Naive B cell (primary cell): ENCODE measurements at regions not wholly inside any gene's neighbourhood (a gene's known extent, or its start where the extent isn't known, plus 50 kb on each side); places are given as distances from the start of the nearest gene placed in this dataset.

Source experiments
- ATAC-seq, 2 donors: fragments of 150-1000 bp; cut with Tn5 transposase; 2 replicates each; pipeline ENCODE4 v1.10.0; 2021; ENCODE audit warnings: low read depth in 2 of 2, mild to moderate bottlenecking in 2 of 2, moderate library complexity in 2 of 2
- DNase-seq: peaks from one replicate; pipeline ENCODE4 v3.0.0; 2022
- H3K27ac Mint-ChIP-seq, 6 donors: one replicate each; pipeline ENCODE4 v1.8.0; 2020 to 2022; ENCODE audit warnings: mild to moderate bottlenecking in 6 of 6, mixed read lengths in 6 of 6, moderate library complexity in 5 of 6, inconsistent platforms in 2 of 6
- H3K27me3 Mint-ChIP-seq, 3 donors: one replicate each; pipeline ENCODE4 v1.8.0; 2021 to 2022; ENCODE audit warnings: mixed read lengths in 3 of 3, mild to moderate bottlenecking in 1 of 3
- H3K36me3 Mint-ChIP-seq, 2 donors: one replicate each; pipeline ENCODE4 v1.8.0; 2020 to 2022; ENCODE audit warnings: mixed read lengths in 2 of 2, inconsistent platforms in 1 of 2, mild to moderate bottlenecking in 1 of 2
- H3K4me1 Mint-ChIP-seq, 3 donors: one replicate each; pipeline ENCODE4 v1.8.0; 2020 to 2022; ENCODE audit warnings: mixed read lengths in 3 of 3, inconsistent platforms in 1 of 3, mild to moderate bottlenecking in 1 of 3, moderate library complexity in 1 of 3
- H3K4me3 Mint-ChIP-seq, 8 donors: one replicate each; pipeline ENCODE4 v1.8.0; 2020 to 2022; ENCODE audit warnings: mild to moderate bottlenecking in 8 of 8, mixed read lengths in 8 of 8, moderate library complexity in 8 of 8, inconsistent platforms in 2 of 8
- H3K9me3 Mint-ChIP-seq, 7 donors: one replicate each; pipeline ENCODE4 v1.8.0; 2020 to 2022; ENCODE audit warnings: mixed read lengths in 7 of 7, mild to moderate bottlenecking in 5 of 7, inconsistent platforms in 2 of 7, moderate library complexity in 1 of 7

- H3K36me3 Mint-ChIP-seq, result no peaks in the 10 kb centered on the region
- ATAC-seq (peak; percentile 82 to 86), DNase-seq (peak; percentile 59)
- H3K27ac Mint-ChIP-seq, result peak overlapping the region in 5 of 6 donors; percentile 34 to 93 (median 71)
- H3K4me1 Mint-ChIP-seq, result peaks cover 44 to 49% (median 47%) of the 10 kb centered on the region in 3 donors
- no peaks in the 10 kb centered on the region for H3K9me3 Mint-ChIP-seq
- H3K4me3 Mint-ChIP-seq, result peak overlapping the region; percentile 22 to 78 (median 65)
- no peaks in the 10 kb centered on the region for H3K27me3 Mint-ChIP-seq
Measured at GRCh38 chr2:144703852-144704708, 184.2 kb upstream of the ZEB2 start.

GRCh38 chr2:144702051-144702450 is 182.1 kb upstream of the ZEB2 start:
- ATAC-seq (peak; percentile 80 to 81), DNase-seq (peak; percentile 42)
- peak overlapping the region in 7 of 8 donors; percentile 39 to 81 (median 61) for H3K4me3 Mint-ChIP-seq
- H3K27me3 Mint-ChIP-seq, result no peaks in the 10 kb centered on the region
- H3K36me3 Mint-ChIP-seq, result no peaks in the 10 kb centered on the region
- peaks cover 0 to 7% (median under 1%) of the 10 kb centered on the region in 7 donors for H3K9me3 Mint-ChIP-seq
- peaks cover 44 to 49% (median 47%) of the 10 kb centered on the region in 3 donors for H3K4me1 Mint-ChIP-seq
- H3K27ac Mint-ChIP-seq, result peak overlapping the region in 1 of 6 donors; percentile 54

GRCh38 chr2:144701259-144701658 is 181.3 kb upstream of the ZEB2 start:
- ATAC-seq (no peak), DNase-seq (no peak)
- H3K4me3 Mint-ChIP-seq, result peak overlapping the region in 3 of 8 donors; percentile 10 to 39 (median 11)
- no peaks in the 10 kb centered on the region for H3K27me3 Mint-ChIP-seq
- H3K4me1 Mint-ChIP-seq, result peaks cover 44 to 49% (median 47%) of the 10 kb centered on the region in 3 donors
- no peak overlapping the region for H3K27ac Mint-ChIP-seq
- no peaks in the 10 kb centered on the region for H3K36me3 Mint-ChIP-seq
- H3K9me3 Mint-ChIP-seq, result peaks cover 0 to 9% (median 3%) of the 10 kb centered on the region in 7 donors

GRCh38 chr2:144698156-144698555 is 178.2 kb upstream of the ZEB2 start:
- Mint-ChIP-seq H3K27ac (no peak overlapping the region), H3K4me1 (peaks cover 22 to 25% (median 23%) of the 10 kb centered on the region in 3 donors), H3K4me3 (no peak overlapping the region), H3K9me3 (peaks cover 0 to 9% (median 3%) of the 10 kb centered on the region in 7 donors), H3K27me3 (no peaks in the 10 kb centered on the region), H3K36me3 (no peaks in the 10 kb centered on the region)
- ATAC-seq (no peak), DNase-seq (no peak)

GRCh38 chr2:144695657-144696056 is 175.7 kb upstream of the ZEB2 start:
- Mint-ChIP-seq H3K4me3 (no peak overlapping the region), H3K36me3 (no peaks in the 10 kb centered on the region), H3K4me1 (peaks cover 0 to 5% (median 3%) of the 10 kb centered on the region in 3 donors), H3K27ac (no peak overlapping the region), H3K27me3 (no peaks in the 10 kb centered on the region), H3K9me3 (peaks cover 0 to 9% (median 3%) of the 10 kb centered on the region in 7 donors)
- ATAC-seq, result no peak
- DNase-seq, result no peak

GRCh38 chr2:144694456-144694855 is 174.5 kb upstream of the ZEB2 start:
- H3K4me3 Mint-ChIP-seq, result no peak overlapping the region
- H3K27me3 Mint-ChIP-seq, result no peaks in the 10 kb centered on the region
- H3K4me1 Mint-ChIP-seq, result no peaks in the 10 kb centered on the region
- H3K36me3 Mint-ChIP-seq, result no peaks in the 10 kb centered on the region
- H3K9me3 Mint-ChIP-seq, result peaks cover 0 to 9% (median 3%) of the 10 kb centered on the region in 7 donors
- ATAC-seq (no peak), DNase-seq (no peak)
- no peak overlapping the region for H3K27ac Mint-ChIP-seq

GRCh38 chr2:144693179-144693578 is 173.3 kb upstream of the ZEB2 start:
- Mint-ChIP-seq H3K9me3 (peaks cover 0 to 9% (median 3%) of the 10 kb centered on the region in 7 donors), H3K4me1 (no peaks in the 10 kb centered on the region), H3K27me3 (no peaks in the 10 kb centered on the region), H3K36me3 (no peaks in the 10 kb centered on the region), H3K4me3 (no peak overlapping the region), H3K27ac (no peak overlapping the region)
- DNase-seq, result no peak
- ATAC-seq, result no peak

GRCh38 chr2:144692661-144693060 is 172.7 kb upstream of the ZEB2 start:
- ATAC-seq (no peak), DNase-seq (no peak)
- no peaks in the 10 kb centered on the region for H3K27me3 Mint-ChIP-seq
- H3K27ac Mint-ChIP-seq, result no peak overlapping the region
- H3K4me3 Mint-ChIP-seq, result no peak overlapping the region
- H3K36me3 Mint-ChIP-seq, result no peaks in the 10 kb centered on the region
- no peaks in the 10 kb centered on the region for H3K4me1 Mint-ChIP-seq
- H3K9me3 Mint-ChIP-seq, result peaks cover 0 to 8% (median 3%) of the 10 kb centered on the region in 7 donors

GRCh38 chr2:144690771-144691170 is 170.9 kb upstream of the ZEB2 start:
- ATAC-seq (no peak), DNase-seq (no peak)
- Mint-ChIP-seq H3K27me3 (no peaks in the 10 kb centered on the region), H3K4me1 (peaks cover 6 to 13% (median 10%) of the 10 kb centered on the region in 3 donors), H3K9me3 (no peaks in the 10 kb centered on the region), H3K36me3 (no peaks in the 10 kb centered on the region), H3K4me3 (no peak overlapping the region), H3K27ac (no peak overlapping the region)

DNA sequence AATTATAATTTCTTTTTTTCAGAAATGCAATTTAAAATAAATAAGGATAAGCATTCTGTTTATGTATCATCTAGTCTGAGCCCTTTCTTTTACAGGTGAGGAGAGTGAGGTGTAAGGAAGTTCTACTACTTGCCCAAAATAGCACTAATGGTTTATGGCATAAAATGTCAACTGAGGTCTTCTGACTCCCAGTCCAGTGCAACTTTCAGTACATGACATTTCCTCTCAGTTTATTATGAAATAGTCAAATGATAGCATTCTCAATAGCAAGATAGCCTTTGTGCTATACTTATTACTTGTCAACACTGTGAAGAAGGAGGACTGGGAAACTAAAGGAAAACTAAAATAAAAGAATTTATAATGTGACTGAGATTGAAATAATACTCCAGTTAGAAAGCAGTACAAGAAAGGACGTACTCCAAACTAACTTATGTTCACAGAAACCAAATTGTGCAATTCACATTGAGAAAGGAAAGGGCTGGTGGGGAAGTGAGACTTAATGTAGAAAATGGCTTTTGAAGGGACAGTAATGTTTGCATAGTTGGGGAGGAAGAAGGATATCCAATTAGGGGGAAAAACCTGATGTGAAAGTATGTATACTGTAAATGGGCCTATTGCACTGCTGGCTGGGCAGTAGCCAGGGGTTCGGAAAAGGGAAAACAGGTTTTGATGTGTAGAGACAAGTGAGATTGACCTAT is 166.7 kb upstream of the ZEB2 start:
- H3K4me1 Mint-ChIP-seq, result peaks cover 19 to 31% (median 23%) of the 10 kb centered on the region in 3 donors
- no peaks in the 10 kb centered on the region for H3K27me3 Mint-ChIP-seq
- peak; percentile 61 to 66 for ATAC-seq
- H3K4me3 Mint-ChIP-seq, result no peak overlapping the region
- peak overlapping the region in 4 of 6 donors; percentile 4 to 78 (median 62) for H3K27ac Mint-ChIP-seq
- DNase-seq, result no peak
- no peaks in the 10 kb centered on the region for H3K9me3 Mint-ChIP-seq
- no peaks in the 10 kb centered on the region for H3K36me3 Mint-ChIP-seq

DNA sequence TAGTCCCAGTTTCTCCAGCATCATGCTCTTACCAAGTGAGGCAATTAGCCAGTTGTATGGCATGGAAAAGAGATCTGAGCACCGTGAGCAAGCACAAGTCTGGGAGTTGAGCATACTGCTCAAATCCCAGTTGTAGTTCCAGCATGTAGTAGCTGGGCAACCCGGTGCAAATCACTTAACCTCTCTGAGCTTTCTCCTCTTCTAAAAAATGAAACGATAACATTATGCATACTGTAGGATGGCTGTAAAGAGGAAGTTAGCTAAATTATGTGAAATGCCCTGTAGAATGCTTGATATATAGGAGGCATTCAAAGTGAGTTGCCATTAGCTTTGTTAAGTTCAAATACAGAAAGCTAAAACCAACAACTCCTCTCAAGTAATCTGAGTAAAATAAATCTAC is 164.0 kb upstream of the ZEB2 start:
- no peaks in the 10 kb centered on the region for H3K36me3 Mint-ChIP-seq
- DNase-seq, result no peak
- no peaks in the 10 kb centered on the region for H3K27me3 Mint-ChIP-seq
- H3K27ac Mint-ChIP-seq, result no peak overlapping the region
- H3K4me1 Mint-ChIP-seq, result peaks cover 29 to 41% (median 34%) of the 10 kb centered on the region in 3 donors
- ATAC-seq, result no peak
- no peaks in the 10 kb centered on the region for H3K9me3 Mint-ChIP-seq
- H3K4me3 Mint-ChIP-seq, result peak overlapping the region in 3 of 8 donors; percentile 28 to 41 (median 33)

DNA sequence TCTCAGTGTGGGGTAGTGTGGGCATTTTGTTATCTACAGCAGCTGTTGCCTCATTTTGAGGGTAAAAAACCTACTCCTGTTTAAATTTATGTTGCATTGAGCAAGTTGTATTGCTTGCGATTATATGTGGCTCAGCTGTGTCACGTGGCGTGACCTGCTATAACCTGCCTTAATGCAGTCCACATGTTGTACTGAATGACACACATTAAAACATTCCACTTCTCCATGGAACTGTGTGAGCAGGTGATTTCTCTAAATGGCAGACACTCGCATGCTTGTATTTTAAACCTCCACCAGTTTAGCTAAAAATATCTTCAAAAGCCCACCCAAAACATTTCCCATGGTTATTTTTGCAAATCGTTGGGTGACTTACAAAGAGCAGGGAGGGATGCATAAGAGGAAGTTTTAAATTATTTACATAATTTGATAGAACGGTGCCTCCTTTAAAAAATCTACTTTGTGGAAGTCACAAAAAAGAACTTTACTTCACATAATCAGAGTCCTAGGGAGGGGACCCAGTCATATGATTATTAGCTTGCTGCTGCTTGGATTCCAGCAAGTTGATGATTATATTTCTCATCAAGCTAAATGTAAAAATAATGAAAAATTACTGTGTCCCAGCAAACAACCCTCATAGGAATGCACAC is 163.3 kb upstream of the ZEB2 start:
- peak overlapping the region in 2 of 6 donors; percentile 16 to 31 for H3K27ac Mint-ChIP-seq

DNA sequence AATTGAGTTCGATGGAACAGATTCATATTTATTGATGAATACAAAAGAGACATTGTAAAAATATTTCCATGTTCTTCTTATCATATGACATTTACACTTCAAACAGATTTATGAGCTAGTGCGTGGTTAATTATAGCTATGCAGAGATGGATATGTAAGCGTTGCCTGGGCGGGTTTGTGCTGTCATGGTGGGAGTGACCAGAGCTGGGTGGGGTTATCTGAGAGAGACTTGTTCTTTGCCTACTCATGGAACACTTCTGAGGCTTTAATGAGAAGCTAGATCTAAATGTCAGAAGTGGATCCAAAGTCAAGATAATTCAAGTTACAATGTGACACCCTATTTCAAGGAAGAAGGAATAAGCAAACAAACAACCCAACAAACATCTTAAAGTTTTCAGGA is 162.3 kb upstream of the ZEB2 start:
- Mint-ChIP-seq H3K27me3 (no peaks in the 10 kb centered on the region), H3K36me3 (no peaks in the 10 kb centered on the region), H3K9me3 (no peaks in the 10 kb centered on the region), H3K27ac (peak overlapping the region in 3 of 6 donors; percentile 24 to 41 (median 31)), H3K4me1 (peaks cover 34 to 49% (median 41%) of the 10 kb centered on the region in 3 donors), H3K4me3 (no peak overlapping the region)
- ATAC-seq (no peak), DNase-seq (no peak)

More for the DNA sequence above, 163.3 kb upstream of the ZEB2 start:
- H3K4me1 Mint-ChIP-seq, result peaks cover 34 to 48% (median 41%) of the 10 kb centered on the region in 3 donors
- no peaks in the 10 kb centered on the region for H3K27me3 Mint-ChIP-seq
- no peaks in the 10 kb centered on the region for H3K36me3 Mint-ChIP-seq
- ATAC-seq, result peak; percentile 10 to 34
- no peaks in the 10 kb centered on the region for H3K9me3 Mint-ChIP-seq
- DNase-seq, result no peak
- H3K4me3 Mint-ChIP-seq, result peak overlapping the region in 4 of 8 donors; percentile 28 to 58 (median 42)
